CD14-positive monocyte (primary cell): ENCODE measurements at regions not wholly inside any gene's neighbourhood (a gene's known extent, or its start where the extent isn't known, plus 50 kb on each side); places are given as distances from the start of the nearest gene placed in this dataset.

Experiments used
- DNase-seq, 3 donors: peaks; one replicate each; pipeline ENCODE4 v3.0.0-alpha.2; 2011 to 2022
- H2AFZ ChIP-seq: 2 replicates; pipeline ENCODE4 v1.6.0; 2012; ENCODE audit warnings: mild to moderate bottlenecking, low read depth, low read length, inconsistent platforms; ENCODE audit not compliant: insufficient read depth, poor library complexity, severe bottlenecking
- H3K27ac ChIP-seq, 2 donors: 1 replicate in 1 of 2; 2 replicates in 1 of 2; pipeline ENCODE4 v1.5.1; 2012 to 2013; ENCODE audit warnings: low read length in 2 of 2, control low read depth in 1 of 2, inconsistent platforms in 1 of 2, low read depth in 1 of 2, mild to moderate bottlenecking in 1 of 2
- H3K27me3 ChIP-seq, 2 donors: one replicate each; pipeline versions ENCODE4 v1.6.0 to v1.6.1; 2011 to 2013; ENCODE audit warnings: low read length in 2 of 2; ENCODE audit not compliant: control insufficient read depth in 2 of 2, insufficient read depth in 2 of 2
- H3K36me3 ChIP-seq, 2 donors: replicated peaks in 1 of 2; 1 replicate in 1 of 2; 2 replicates in 1 of 2; pipeline versions ENCODE4 v1.5.1 to v1.6.1; 2012 to 2013; ENCODE audit warnings: low read length in 2 of 2, control low read depth in 1 of 2, inconsistent platforms in 1 of 2, mild to moderate bottlenecking in 1 of 2; ENCODE audit not compliant: insufficient read depth in 2 of 2, control insufficient read depth in 1 of 2
- H3K4me1 ChIP-seq, 2 donors: 1 replicate in 1 of 2; 2 replicates in 1 of 2; pipeline versions ENCODE4 v1.5.1 to v1.6.1; 2012 to 2013; ENCODE audit warnings: low read length in 2 of 2, control low read depth in 1 of 2, inconsistent platforms in 1 of 2, mild to moderate bottlenecking in 1 of 2, moderate library complexity in 1 of 2; ENCODE audit not compliant: insufficient read depth in 2 of 2, control insufficient read depth in 1 of 2
- H3K4me2 ChIP-seq: replicated peaks from 2 replicates; pipeline ENCODE3; 2012; ENCODE audit warnings: low read length, moderate library complexity, mild to moderate bottlenecking; ENCODE audit not compliant: poor library complexity, severe bottlenecking; ENCODE audit errors: extremely low read depth
- H3K4me3 ChIP-seq, 3 experiments: fragments of 200-600 bp in 1 of 3; sonication (generic) in 1 of 3; replicated peaks in 1 of 3; 1 replicate in 2 of 3; 2 replicates in 1 of 3; pipeline ENCODE4 v1.5.1; 2011 to 2013; ENCODE audit warnings: low read length in 3 of 3, mild to moderate bottlenecking in 3 of 3, control low read depth in 2 of 3, low read depth in 2 of 3, inconsistent platforms in 1 of 3, moderate library complexity in 1 of 3
- H3K79me2 ChIP-seq: 2 replicates; pipeline ENCODE4 v1.6.0; 2012; ENCODE audit warnings: mild to moderate bottlenecking, control low read depth, inconsistent platforms, low read length, moderate library complexity; ENCODE audit not compliant: insufficient read depth
- H3K9ac ChIP-seq: 2 replicates; pipeline ENCODE4 v1.6.0; 2017; ENCODE audit warnings: low read length, mild to moderate bottlenecking; ENCODE audit not compliant: insufficient read depth, poor library complexity, severe bottlenecking
- H3K9me3 ChIP-seq, 2 donors: replicated peaks in 1 of 2; 1 replicate in 1 of 2; 2 replicates in 1 of 2; pipeline versions ENCODE4 v1.5.1 to v1.6.1; 2012 to 2013; ENCODE audit warnings: low read length in 2 of 2, control low read depth in 1 of 2; ENCODE audit not compliant: control insufficient read depth in 1 of 2, insufficient read depth in 1 of 2
- H4K20me1 ChIP-seq: 2 replicates; pipeline ENCODE4 v1.6.0; 2012; ENCODE audit warnings: mild to moderate bottlenecking, low read length, control low read depth, moderate library complexity; ENCODE audit not compliant: insufficient read depth
- H3K27ac Mint-ChIP-seq, 7 donors: one replicate each; pipeline ENCODE4 v1.8.0; 2020; ENCODE audit warnings: mild to moderate bottlenecking in 7 of 7, mixed read lengths in 7 of 7, moderate library complexity in 6 of 7, inconsistent platforms in 2 of 7
- H3K27me3 Mint-ChIP-seq, 3 donors: one replicate each; pipeline ENCODE4 v1.8.0; 2021 to 2022; ENCODE audit warnings: low read depth in 3 of 3, mild to moderate bottlenecking in 3 of 3, mixed read lengths in 3 of 3, moderate library complexity in 3 of 3, inconsistent platforms in 1 of 3
- H3K36me3 Mint-ChIP-seq, 2 donors: one replicate each; pipeline ENCODE4 v1.8.0; 2020; ENCODE audit warnings: mixed read lengths in 2 of 2, inconsistent platforms in 1 of 2, mild to moderate bottlenecking in 1 of 2
- H3K4me1 Mint-ChIP-seq: one replicate; pipeline ENCODE4 v1.8.0; 2020; ENCODE audit warnings: mild to moderate bottlenecking, mixed read lengths
- H3K4me3 Mint-ChIP-seq, 2 donors: one replicate each; pipeline ENCODE4 v1.8.0; 2020; ENCODE audit warnings: mild to moderate bottlenecking in 2 of 2, mixed read lengths in 2 of 2, moderate library complexity in 1 of 2
- H3K9me3 Mint-ChIP-seq, 7 donors: one replicate each; pipeline ENCODE4 v1.8.0; 2020 to 2022; ENCODE audit warnings: mixed read lengths in 7 of 7, mild to moderate bottlenecking in 6 of 7, moderate library complexity in 6 of 7, inconsistent platforms in 2 of 7
- CTCF ChIP-seq: fragments of 200-600 bp; IDR thresholded peaks from one replicate; pipeline ENCODE4 v1.8.0; 2022; ENCODE audit warnings: antibody characterized with exemption, mild to moderate bottlenecking
- WGBS: methylation state at CpG from one replicate; pipeline ENCODE4 v1.1.5; 2013; ENCODE audit warnings: missing lambda C conversion rate; ENCODE audit not compliant: insufficient coverage; 5-methylcytosine and 5-hydroxymethylcytosine counted together
- intact Hi-C, 2 donors: fragments of 100-400 bp; cut with micrococcal nuclease; formaldehyde crosslinking; loops; one replicate each; pipeline versions ENCODE4 v1.15.0 to v1.15.1; 2023

DNA sequence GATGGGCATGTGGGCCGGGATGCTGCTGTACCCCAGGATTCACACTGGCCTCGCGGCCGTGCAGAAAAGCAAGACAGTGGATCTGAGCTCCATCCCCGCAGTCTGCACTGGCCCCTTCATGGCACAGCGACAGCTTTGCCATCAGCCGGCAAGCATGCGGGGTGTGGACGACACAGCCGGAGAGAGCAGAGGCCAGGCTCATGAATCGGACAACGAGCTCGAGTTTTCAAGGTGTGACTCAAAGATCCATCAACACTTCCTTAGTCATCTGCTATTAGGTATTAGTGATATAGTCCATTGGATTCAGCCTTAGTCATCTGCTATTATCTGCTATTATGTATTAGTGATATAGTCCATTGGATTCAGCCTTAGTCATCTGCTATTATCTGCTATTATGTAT lies 254.7 kb downstream of the KLF6 start:
- WGBS = 100% methylated on average over 8 of the region's 13 CpGs
- DNase-seq = no peak
- H3K27me3 Mint-ChIP-seq = peaks cover 0 to 2% (median 1%) of the 10 kb centered on the region in 3 donors
- H3K4me1 Mint-ChIP-seq = peaks cover 2% of the 10 kb centered on the region
- no peak overlapping the region for H3K27ac Mint-ChIP-seq
- H2AFZ ChIP-seq = no peak overlapping the region
- no peak overlapping the region for H3K4me3 ChIP-seq
- H3K27me3 ChIP-seq = no peaks in the 10 kb centered on the region
- intact Hi-C loops = no loop called here
- no peaks in the 10 kb centered on the region for H3K36me3 Mint-ChIP-seq
- no peaks in the 10 kb centered on the region for H3K9me3 ChIP-seq
- no peaks in the 10 kb centered on the region for H3K79me2 ChIP-seq
- no peak for TF ChIP-seq CTCF
- no peaks in the 10 kb centered on the region for H3K4me1 ChIP-seq
- H3K4me2 ChIP-seq = no peak overlapping the region
- H3K9me3 Mint-ChIP-seq = peaks cover 0 to 3% (median 0%) of the 10 kb centered on the region in 7 donors
- no peaks in the 10 kb centered on the region for H3K36me3 ChIP-seq
- H3K9ac ChIP-seq = no peak overlapping the region
- no peak overlapping the region for H3K27ac ChIP-seq
- no peaks in the 10 kb centered on the region for H4K20me1 ChIP-seq
- H3K4me3 Mint-ChIP-seq = no peak overlapping the region

- H3K4me2 ChIP-seq = no peak overlapping the region
- TF ChIP-seq CTCF = no peak
- intact Hi-C loops = no loop called here
- 91% methylated on average over 6 of the region's 11 CpGs for WGBS
- H3K9me3 Mint-ChIP-seq = peaks cover 0 to 3% (median 0%) of the 10 kb centered on the region in 7 donors
- peaks cover under 1 to 2% (median 1%) of the 10 kb centered on the region in 3 donors for H3K27me3 Mint-ChIP-seq
- H3K4me1 ChIP-seq = no peaks in the 10 kb centered on the region
- no peaks in the 10 kb centered on the region for H3K27me3 ChIP-seq
- H3K9me3 ChIP-seq = no peaks in the 10 kb centered on the region
- no peak overlapping the region for H3K27ac ChIP-seq
- peaks cover 2% of the 10 kb centered on the region for H3K4me1 Mint-ChIP-seq
- peak overlapping the region in 1 of 7 donors; percentile 7 for H3K27ac Mint-ChIP-seq
- H3K4me3 ChIP-seq = no peak overlapping the region
- H3K36me3 ChIP-seq = no peaks in the 10 kb centered on the region
- no peaks in the 10 kb centered on the region for H4K20me1 ChIP-seq
- DNase-seq = no peak
- H3K79me2 ChIP-seq = no peaks in the 10 kb centered on the region
- no peak overlapping the region for H3K9ac ChIP-seq
- H3K36me3 Mint-ChIP-seq = no peaks in the 10 kb centered on the region
- no peak overlapping the region for H2AFZ ChIP-seq
- H3K4me3 Mint-ChIP-seq = no peak overlapping the region
These were observed 255.3 kb downstream of the KLF6 start for GRCh38 chr10:3529691-3530090.
